ENCODE measurements at regions not wholly inside any gene's neighbourhood (a gene's known extent, or its start where the extent isn't known, plus 50 kb on each side); places are given as distances from the start of the nearest gene placed in this dataset.

DNA sequence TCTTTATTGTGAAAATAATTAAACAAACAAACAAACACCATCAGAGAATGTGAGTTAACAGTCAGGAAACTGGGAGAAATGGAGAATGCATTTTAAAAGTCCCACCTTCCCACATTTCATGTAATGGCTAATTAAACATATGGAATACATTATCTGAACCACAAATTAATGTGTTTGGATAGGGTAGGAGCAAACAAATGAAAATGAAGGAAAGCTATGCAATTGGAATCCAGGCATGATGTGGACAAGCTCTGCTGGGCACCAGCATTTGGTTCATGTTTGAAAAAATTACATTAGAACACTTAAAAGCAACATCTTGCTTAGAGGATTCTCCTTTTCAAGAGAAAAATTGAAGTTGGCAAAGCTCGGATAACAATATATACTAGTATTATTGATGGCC is 628.1 kb downstream of the LMO4 start:
- no peak overlapping the region for H3K4me3 ChIP-seq (ENCODE audit: low read depth, low read length)
- TF ChIP-seq, protein P1, sequence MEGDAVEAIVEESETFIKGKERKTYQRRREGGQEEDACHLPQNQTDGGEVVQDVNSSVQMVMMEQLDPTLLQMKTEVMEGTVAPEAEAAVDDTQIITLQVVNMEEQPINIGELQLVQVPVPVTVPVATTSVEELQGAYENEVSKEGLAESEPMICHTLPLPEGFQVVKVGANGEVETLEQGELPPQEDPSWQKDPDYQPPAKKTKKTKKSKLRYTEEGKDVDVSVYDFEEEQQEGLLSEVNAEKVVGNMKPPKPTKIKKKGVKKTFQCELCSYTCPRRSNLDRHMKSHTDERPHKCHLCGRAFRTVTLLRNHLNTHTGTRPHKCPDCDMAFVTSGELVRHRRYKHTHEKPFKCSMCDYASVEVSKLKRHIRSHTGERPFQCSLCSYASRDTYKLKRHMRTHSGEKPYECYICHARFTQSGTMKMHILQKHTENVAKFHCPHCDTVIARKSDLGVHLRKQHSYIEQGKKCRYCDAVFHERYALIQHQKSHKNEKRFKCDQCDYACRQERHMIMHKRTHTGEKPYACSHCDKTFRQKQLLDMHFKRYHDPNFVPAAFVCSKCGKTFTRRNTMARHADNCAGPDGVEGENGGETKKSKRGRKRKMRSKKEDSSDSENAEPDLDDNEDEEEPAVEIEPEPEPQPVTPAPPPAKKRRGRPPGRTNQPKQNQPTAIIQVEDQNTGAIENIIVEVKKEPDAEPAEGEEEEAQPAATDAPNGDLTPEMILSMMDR (IDR thresholded peaks at IDR 0.05; ENCODE audit: insufficient read depth, low read depth, low read length, missing control alignments): no peak
- no peak for DNase-seq (ENCODE audit: low read depth)

DNA sequence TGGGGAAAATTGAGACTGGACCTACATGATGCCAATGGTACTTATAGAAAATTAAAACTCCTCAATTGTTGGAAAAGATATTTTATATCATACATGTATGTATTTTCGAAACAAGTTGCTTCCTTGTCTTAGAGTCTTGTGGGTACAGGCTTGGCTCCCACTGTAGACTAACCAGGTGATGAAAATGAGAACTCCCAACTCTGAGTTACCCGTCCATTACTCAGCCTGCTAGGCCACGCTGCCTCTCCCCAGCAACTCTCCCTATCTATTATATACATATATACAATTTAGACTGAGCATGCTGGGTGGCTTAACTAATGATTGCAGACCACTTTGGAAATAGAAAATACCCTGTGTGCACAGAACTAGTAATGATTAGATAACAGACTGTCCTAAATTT is 628.7 kb downstream of the LMO4 start:
- DNase-seq (ENCODE audit: low read depth): no peak
- no peak overlapping the region for H3K4me3 ChIP-seq (ENCODE audit: low read depth, low read length)
- TF ChIP-seq, protein P1 (IDR thresholded peaks at IDR 0.05; ENCODE audit: insufficient read depth, low read depth, low read length, missing control alignments): no peak

DNA sequence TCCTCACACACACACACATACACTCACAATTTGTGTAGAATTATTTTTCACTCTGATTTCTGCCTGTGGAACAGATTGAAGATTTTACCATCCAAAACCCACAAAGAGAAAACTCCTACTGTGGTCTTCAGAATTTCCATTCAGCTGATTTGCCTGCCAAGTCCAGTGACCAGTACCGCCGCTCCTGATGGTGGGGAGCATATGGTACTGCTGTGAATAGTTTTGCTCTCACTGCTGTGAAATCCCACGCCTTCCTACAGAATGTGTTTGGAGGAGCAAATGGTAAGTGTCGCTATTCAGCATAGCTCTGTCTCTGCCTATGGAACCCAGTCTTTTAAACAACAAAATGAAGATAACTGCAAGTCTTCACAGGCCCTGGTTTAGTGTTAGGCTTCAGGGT is 629.5 kb downstream of the LMO4 start:
- no peak overlapping the region for H3K4me3 ChIP-seq (ENCODE audit: low read depth, low read length)

DNA sequence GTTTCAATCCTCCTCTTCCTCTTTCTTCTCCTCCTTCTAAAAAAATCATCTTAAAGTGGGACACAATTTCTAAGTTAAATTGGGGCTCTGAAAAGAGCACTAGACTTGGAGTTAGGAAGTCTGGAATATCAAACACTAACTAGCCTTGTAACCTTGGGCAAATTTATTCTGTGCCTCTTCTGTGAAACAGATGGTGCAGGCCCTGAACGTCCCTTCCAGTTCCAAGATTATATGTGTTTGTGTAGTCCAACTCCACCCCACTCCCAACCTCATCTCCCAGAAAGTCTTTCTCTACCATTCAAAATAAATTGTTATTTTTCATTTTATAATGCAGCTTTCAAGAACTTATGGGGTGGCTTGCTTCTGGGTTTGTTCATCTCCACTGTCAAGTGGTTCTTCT is 630.0 kb downstream of the LMO4 start:
- DNase-seq (ENCODE audit: low read depth): no peak
- TF ChIP-seq, protein P1 (IDR thresholded peaks at IDR 0.05; ENCODE audit: insufficient read depth, low read depth, low read length, missing control alignments): no peak
- H3K4me3 ChIP-seq (ENCODE audit: low read depth, low read length): no peak overlapping the region

More for the DNA sequence above, 629.5 kb downstream of the LMO4 start:
- DNase-seq (ENCODE audit: low read depth): no peak
- TF ChIP-seq, protein P1 (IDR thresholded peaks at IDR 0.05; ENCODE audit: insufficient read depth, low read depth, low read length, missing control alignments): no peak

DNA sequence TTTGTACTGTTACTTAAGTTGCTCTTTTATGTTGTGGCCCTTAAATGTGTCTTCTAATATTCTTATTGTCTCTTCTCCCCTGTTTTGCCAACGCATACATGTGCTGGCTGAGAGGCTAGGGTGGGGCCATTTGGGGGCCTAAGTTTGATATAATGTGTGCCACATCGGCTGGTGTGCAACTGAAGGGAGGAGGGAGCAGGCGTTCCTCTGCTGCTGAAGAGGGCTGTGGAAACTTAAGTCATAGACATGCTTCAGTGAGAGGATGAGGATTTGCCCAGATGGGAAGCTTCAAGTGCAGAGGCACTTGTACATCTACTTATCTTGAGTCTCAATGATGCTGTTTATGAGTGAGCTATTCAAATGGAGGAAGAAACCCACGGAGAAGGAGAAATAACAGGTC is 630.6 kb downstream of the LMO4 start:
- TF ChIP-seq, protein P1 (IDR thresholded peaks at IDR 0.05; ENCODE audit: insufficient read depth, low read depth, low read length, missing control alignments): no peak
- no peak overlapping the region for H3K4me3 ChIP-seq (ENCODE audit: low read depth, low read length)
- DNase-seq (ENCODE audit: low read depth): no peak

DNA sequence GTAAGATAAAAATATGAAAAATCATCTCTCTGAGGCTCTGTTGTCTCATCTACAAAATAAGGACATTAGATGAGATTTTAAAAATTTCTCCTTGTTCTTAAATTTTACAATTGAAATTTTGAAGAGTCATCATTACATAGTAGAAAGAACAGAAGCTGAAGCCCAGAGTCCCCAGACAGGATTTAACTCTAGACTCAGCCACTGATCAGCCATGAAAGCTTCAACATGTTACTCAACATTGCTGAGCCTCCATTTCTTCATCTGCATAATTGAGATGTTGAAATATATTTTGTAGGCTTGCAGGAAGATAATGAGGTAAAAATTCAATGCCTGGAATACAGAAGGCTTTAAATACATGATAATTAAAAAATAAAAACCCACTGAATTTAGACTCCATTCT is 633.3 kb downstream of the LMO4 start:
- no peak overlapping the region for H3K4me3 ChIP-seq (ENCODE audit: low read depth, low read length)
- TF ChIP-seq, protein P1 (IDR thresholded peaks at IDR 0.05; ENCODE audit: insufficient read depth, low read depth, low read length, missing control alignments): no peak
- no peak for DNase-seq (ENCODE audit: low read depth)

DNA sequence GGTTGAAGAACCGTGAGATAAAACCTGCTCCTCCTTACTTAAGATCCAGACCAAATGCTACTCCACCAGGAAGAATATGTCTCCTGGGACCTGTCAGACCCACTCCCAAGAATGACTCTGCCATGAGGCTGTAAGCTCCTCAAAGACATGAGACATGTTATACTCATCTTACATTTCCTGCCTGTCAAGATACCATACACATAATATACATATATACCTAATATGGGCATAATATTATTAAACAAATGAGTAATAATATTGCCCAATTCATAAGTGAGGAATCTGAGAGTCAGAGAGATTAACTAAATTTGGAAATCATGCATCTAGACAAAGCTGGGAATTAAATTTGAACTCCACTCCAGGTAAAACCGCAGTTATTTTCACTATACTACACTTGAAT is 634.9 kb downstream of the LMO4 start:
- TF ChIP-seq, protein P1 (IDR thresholded peaks at IDR 0.05; ENCODE audit: insufficient read depth, low read depth, low read length, missing control alignments): no peak
- H3K4me3 ChIP-seq (ENCODE audit: low read depth, low read length): no peak overlapping the region
- DNase-seq (ENCODE audit: low read depth): no peak
